Esophagus squamous epithelium (tissue), 5 donors: ENCODE measurements at regions not wholly inside any gene's neighbourhood (a gene's known extent, or its start where the extent isn't known, plus 50 kb on each side); places are given as distances from the start of the nearest gene placed in this dataset.

Experiments used
- DNase-seq: peaks from one replicate; lab custom pipeline; 2025; lab: John Stamatoyannopoulos, UW
- H3K27ac ChIP-seq, 4 donors: fragments of 200-600 bp; sonication (generic); one replicate each; pipeline ENCODE4 v1.5.1; 2016 to 2019; ENCODE audit warnings: mild to moderate bottlenecking in 1 of 4
- H3K27me3 ChIP-seq, 4 donors: fragments of 200-600 bp; sonication (generic); 1 replicate in 3 of 4; 2 replicates in 1 of 4; pipeline versions ENCODE4 v1.5.1 to v1.6.0; 2017 to 2021; ENCODE audit warnings: antibody characterized with exemption in 1 of 4
- H3K36me3 ChIP-seq, 3 donors: fragments of 200-600 bp; sonication (generic); one replicate each; pipeline ENCODE4 v1.5.1; 2016 to 2019
- H3K4me1 ChIP-seq, 3 donors: fragments of 200-600 bp; sonication (generic); one replicate each; pipeline ENCODE4 v1.5.1; 2017 to 2019
- H3K4me3 ChIP-seq, 4 donors: fragments of 200-600 bp; sonication (generic); 1 replicate in 3 of 4; 2 replicates in 1 of 4; pipeline ENCODE4 v1.5.1; 2016 to 2019; ENCODE audit warnings: mild to moderate bottlenecking in 2 of 4, moderate library complexity in 1 of 4
- H3K9me3 ChIP-seq, 3 donors: fragments of 200-600 bp; sonication (generic); one replicate each; pipeline ENCODE4 v1.5.1; 2016 to 2019
- POLR2A ChIP-seq, 4 donors: fragments of 450-650 bp; IDR thresholded peaks; one replicate each; pipeline ENCODE4 v1.6.1; 2017; ENCODE audit warnings: antibody characterized with exemption in 4 of 4, mild to moderate bottlenecking in 4 of 4, moderate library complexity in 3 of 4
- WGBS, 2 donors: methylation state at CpG; one replicate each; pipeline ENCODE4 v1.1.5; 2018; 5-methylcytosine and 5-hydroxymethylcytosine counted together
- intact Hi-C: fragments of 100-400 bp; cut with DNase I; formaldehyde crosslinking; loops from one replicate; pipeline ENCODE4 v1.15.0; 2022
- TF ChIP-seq, protein P1 (sequence below), 6 experiments: fragments of 450-650 bp in 4 of 6; fragments of 200-600 bp in 2 of 6; sonication (generic) in 2 of 6; IDR thresholded peaks; one replicate each; pipeline ENCODE4 v1.5.1; 2016 to 2019; ENCODE audit warnings: antibody characterized with exemption in 6 of 6, mild to moderate bottlenecking in 4 of 6, moderate library complexity in 4 of 6
- donor health status: DM: yes; HTN: yes; CAD: no.

DNA sequence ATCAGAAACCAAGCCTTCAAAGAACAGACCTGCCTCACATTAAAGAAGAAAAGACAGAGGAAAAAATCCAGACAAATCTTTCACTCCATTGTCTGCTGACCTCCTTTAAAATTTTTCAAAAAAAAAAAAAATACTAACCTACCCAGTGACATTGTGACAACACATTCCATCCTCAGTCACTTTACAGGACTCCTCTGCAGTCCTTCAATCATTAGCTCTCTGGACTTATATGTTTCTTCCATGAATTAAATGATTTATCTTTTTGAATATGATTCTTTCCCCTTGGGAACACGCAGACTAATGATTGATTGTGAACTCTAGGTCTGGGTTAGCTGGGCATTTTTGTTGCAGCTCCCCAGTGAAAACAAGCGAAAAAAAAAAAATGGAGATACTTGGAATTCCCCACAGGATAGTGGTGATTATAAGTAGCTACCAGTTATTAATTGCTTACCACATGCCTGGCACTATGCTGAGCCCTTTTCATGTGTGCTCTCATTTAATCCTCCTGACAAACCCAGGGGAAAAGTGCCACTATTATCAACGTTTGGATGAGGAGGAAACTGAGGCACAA is 261.3 kb upstream of the NCKAP5 start:
- Histone ChIP-seq H3K27ac (no peak overlapping the region), H3K36me3 (no peaks in the 10 kb centered on the region), H3K9me3 (no peaks in the 10 kb centered on the region), H3K4me1 (no peaks in the 10 kb centered on the region), H3K4me3 (no peak overlapping the region), H3K27me3 (no peaks in the 10 kb centered on the region)
- intact Hi-C loops = no loop called here
- no peak for DNase-seq
- no peak for TF ChIP-seq POLR2A (IDR thresholded peaks at IDR 0.05)
- TF ChIP-seq, protein P1, sequence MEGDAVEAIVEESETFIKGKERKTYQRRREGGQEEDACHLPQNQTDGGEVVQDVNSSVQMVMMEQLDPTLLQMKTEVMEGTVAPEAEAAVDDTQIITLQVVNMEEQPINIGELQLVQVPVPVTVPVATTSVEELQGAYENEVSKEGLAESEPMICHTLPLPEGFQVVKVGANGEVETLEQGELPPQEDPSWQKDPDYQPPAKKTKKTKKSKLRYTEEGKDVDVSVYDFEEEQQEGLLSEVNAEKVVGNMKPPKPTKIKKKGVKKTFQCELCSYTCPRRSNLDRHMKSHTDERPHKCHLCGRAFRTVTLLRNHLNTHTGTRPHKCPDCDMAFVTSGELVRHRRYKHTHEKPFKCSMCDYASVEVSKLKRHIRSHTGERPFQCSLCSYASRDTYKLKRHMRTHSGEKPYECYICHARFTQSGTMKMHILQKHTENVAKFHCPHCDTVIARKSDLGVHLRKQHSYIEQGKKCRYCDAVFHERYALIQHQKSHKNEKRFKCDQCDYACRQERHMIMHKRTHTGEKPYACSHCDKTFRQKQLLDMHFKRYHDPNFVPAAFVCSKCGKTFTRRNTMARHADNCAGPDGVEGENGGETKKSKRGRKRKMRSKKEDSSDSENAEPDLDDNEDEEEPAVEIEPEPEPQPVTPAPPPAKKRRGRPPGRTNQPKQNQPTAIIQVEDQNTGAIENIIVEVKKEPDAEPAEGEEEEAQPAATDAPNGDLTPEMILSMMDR (IDR thresholded peaks at IDR 0.05) = no peak
- WGBS, 2 donors = 15 to 26% methylated on average over 3 of the region's 3 CpGs

DNA sequence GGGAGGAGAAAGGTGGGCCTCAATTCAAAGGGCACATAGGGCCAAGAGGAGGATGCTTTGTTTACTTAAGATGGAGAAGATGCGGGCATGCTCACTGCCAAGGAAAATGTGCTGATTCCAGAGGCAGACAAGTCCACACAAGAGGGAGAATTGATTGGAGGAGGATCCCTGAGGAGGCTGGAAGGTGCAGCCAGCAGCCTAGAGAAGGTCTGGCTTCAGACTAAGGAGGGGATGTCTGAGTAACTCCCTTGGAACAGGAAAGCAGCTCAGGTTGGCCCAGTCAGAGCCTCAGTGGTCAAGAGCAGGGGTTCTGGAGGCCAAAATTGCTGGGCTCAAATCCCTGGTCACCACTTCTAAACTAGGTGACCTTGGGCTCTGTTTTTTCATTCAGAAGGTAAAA is 265.5 kb upstream of the NCKAP5 start:
- Histone ChIP-seq H3K9me3 (peaks cover 0 to 6% (median 0%) of the 10 kb centered on the region in 3 donors), H3K4me1 (no peaks in the 10 kb centered on the region), H3K4me3 (no peak overlapping the region), H3K27ac (no peak overlapping the region), H3K36me3 (no peaks in the 10 kb centered on the region), H3K27me3 (no peaks in the 10 kb centered on the region)
- 44 to 47% methylated on average over 1 of the region's 1 CpG for WGBS, 2 donors
- DNase-seq = no peak
- intact Hi-C loops = no loop called here
- TF ChIP-seq, protein P1 (IDR thresholded peaks at IDR 0.05) = no peak
- no peak for TF ChIP-seq POLR2A (IDR thresholded peaks at IDR 0.05)

DNA sequence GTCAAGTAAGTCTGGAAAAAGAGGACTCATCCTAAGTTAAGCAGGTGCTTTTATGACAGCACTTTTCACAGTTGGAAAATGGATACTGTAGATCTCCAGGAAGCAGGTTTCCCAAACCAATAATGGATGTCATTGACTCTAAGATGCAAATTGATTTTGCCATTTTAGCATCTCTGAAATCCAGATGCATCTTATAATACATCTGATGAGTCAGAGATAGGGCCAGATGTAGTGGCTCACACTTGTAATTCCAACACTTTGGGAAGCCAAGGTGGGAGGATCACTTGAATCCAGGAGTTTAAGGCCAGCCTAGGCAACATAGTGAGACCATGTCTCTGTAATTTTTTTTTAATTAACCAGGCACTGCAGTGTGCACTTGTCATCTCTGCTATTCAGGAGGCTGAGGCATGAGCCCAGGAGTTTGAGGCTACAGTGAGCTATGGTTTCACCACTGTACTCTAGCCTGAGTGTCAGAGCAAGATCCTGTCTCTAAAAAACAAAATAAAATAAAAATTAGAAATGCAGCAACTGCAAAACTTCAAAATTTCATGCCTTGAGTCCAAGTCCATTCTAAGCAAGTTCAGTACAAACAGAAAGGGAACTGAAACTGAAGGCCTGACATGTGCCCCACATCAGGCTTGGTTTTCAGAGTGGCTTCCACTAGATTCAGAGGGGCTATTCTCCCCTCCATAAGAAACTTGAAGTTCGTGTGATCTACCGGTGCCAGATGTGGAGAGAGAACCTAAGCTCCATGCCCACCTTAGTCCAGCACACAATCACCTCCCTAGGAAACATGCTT is 267.8 kb upstream of the NCKAP5 start:
- Histone ChIP-seq H3K36me3 (no peaks in the 10 kb centered on the region), H3K27ac (no peak overlapping the region), H3K4me3 (no peak overlapping the region), H3K9me3 (peaks cover 0 to 6% (median 0%) of the 10 kb centered on the region in 3 donors), H3K4me1 (no peaks in the 10 kb centered on the region), H3K27me3 (no peaks in the 10 kb centered on the region)
- no peak for TF ChIP-seq POLR2A (IDR thresholded peaks at IDR 0.05)
- TF ChIP-seq, protein P1 (IDR thresholded peaks at IDR 0.05) = no peak
- intact Hi-C loops = no loop called here
- no peak for DNase-seq
- WGBS, 2 donors = 88 to 93% methylated on average over 2 of the region's 2 CpGs

DNA sequence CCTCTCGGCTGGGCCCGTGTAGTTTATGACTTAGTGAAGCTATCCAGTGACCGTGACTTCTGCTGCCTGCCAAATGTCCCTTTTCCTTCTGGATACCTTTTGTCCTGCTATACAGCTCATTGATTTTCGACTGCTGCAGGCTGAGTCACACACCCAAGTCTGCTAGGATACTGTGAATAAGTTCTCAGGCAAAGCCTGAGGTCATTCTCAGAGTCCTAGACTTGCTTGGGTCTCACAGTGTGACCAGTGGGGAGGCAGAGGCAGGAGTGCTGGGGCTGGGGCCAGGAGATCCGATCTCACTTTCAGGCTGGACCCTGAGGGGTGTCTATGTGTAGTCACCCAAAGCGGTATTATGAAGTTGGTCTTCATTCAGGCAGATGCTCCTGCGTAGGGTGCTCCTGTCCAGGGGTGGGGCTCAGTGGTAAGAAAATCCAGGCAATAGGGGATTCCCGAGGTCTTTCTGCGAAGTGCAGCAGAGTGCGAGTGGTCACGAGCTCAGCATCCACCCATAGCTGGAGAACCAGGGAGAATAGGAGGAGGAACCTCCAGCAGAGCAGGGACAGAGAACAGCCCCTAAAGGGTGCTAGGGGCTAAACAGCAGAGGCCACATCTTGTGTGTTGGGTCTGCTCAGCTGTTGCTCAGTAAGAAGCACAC is 268.6 kb upstream of the NCKAP5 start:
- DNase-seq = no peak
- 85 to 87% methylated on average over 8 to 11 of the region's 11 CpGs for WGBS, 2 donors
- intact Hi-C loops = no loop called here
- H3K27ac ChIP-seq = no peak overlapping the region
- no peaks in the 10 kb centered on the region for H3K27me3 ChIP-seq
- no peak for TF ChIP-seq POLR2A (IDR thresholded peaks at IDR 0.05)
- TF ChIP-seq, protein P1 (IDR thresholded peaks at IDR 0.05) = no peak
- peaks cover 0 to 6% (median 0%) of the 10 kb centered on the region in 3 donors for H3K9me3 ChIP-seq
- H3K36me3 ChIP-seq = no peaks in the 10 kb centered on the region
- H3K4me3 ChIP-seq = no peak overlapping the region
- no peaks in the 10 kb centered on the region for H3K4me1 ChIP-seq
